ENCODE measurements at regions not wholly inside any gene's neighbourhood (a gene's known extent, or its start where the extent isn't known, plus 50 kb on each side); places are given as distances from the start of the nearest gene placed in this dataset.

- TF ChIP-seq TEF (CRISPR knock-in tag; IDR thresholded peaks at IDR 0.05) (no peak), MEIS1 (CRISPR knock-in tag; IDR thresholded peaks at IDR 0.05; ENCODE audit: borderline replicate concordance) (no peak), CTCF (CRISPR knock-in tag; IDR thresholded peaks at IDR 0.05) (no peak), ZNF3 (CRISPR knock-in tag; IDR thresholded peaks at IDR 0.05) (no peak), ZNF44 (CRISPR knock-in tag; IDR thresholded peaks at IDR 0.05) (no peak), IRF2 (CRISPR knock-in tag; IDR thresholded peaks at IDR 0.05) (no peak), ZNF263 (CRISPR knock-in tag; IDR thresholded peaks at IDR 0.05) (no peak), MAX (IDR thresholded peaks at IDR 0.05) (no peak), POLR2A (IDR thresholded peaks at IDR 0.05; ENCODE audit: insufficient read depth in 1 of 2, low read depth in 2 of 2, low read length in 2 of 2) (no peak), YEATS2 (CRISPR knock-in tag; IDR thresholded peaks at IDR 0.05; ENCODE audit: borderline replicate concordance) (no peak), ZNF740 (CRISPR knock-in tag; IDR thresholded peaks at IDR 0.05) (no peak)
- TF ChIP-seq, protein P1, sequence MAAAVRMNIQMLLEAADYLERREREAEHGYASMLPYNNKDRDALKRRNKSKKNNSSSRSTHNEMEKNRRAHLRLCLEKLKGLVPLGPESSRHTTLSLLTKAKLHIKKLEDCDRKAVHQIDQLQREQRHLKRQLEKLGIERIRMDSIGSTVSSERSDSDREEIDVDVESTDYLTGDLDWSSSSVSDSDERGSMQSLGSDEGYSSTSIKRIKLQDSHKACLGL (CRISPR knock-in tag; IDR thresholded peaks at IDR 0.05), result no peak
These were observed 180.2 kb upstream of the ALKAL2 start for GRCh38 chr2:467892-468647.

Data from HepG2 (cell line).